ENCODE measurements at regions not wholly inside any gene's neighbourhood (a gene's known extent, or its start where the extent isn't known, plus 50 kb on each side); places are given as distances from the start of the nearest gene placed in this dataset.
"Not testable (repeated sequence)": the region's sequence is repeated elsewhere in the genome, so short reads cannot be mapped to it uniquely, and the experiment has no call there.

DNA sequence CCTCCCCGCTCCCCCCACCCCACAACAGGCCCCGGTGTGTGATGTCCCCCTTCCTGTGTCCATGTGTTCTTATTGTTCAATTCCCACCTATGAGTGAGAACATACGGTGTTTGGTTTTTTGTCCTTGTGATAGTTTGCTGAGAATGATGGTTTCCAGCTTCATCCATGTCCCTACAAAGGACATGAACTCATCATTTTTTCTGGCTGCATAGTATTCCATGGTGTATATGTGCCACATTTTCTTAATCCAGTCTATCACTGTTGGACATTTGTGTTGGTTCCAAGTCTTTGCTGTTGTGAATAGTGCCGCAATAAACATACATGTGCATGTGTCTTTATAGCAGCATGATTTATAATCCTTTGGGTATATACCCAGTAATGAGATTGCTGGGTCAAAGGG, 104.3 kb downstream of the MTPN start:
- not testable (repeated sequence) for H3K4me1 Mint-ChIP-seq; H3K27me3 Mint-ChIP-seq (ENCODE audit: low read depth, poor library complexity); H3K4me3 Mint-ChIP-seq; H3K36me3 Mint-ChIP-seq (ENCODE audit: low read depth); H3K27ac Mint-ChIP-seq; DNase-seq
- peaks cover 21% of the 10 kb centered on the region for H3K9me3 Mint-ChIP-seq

DNA sequence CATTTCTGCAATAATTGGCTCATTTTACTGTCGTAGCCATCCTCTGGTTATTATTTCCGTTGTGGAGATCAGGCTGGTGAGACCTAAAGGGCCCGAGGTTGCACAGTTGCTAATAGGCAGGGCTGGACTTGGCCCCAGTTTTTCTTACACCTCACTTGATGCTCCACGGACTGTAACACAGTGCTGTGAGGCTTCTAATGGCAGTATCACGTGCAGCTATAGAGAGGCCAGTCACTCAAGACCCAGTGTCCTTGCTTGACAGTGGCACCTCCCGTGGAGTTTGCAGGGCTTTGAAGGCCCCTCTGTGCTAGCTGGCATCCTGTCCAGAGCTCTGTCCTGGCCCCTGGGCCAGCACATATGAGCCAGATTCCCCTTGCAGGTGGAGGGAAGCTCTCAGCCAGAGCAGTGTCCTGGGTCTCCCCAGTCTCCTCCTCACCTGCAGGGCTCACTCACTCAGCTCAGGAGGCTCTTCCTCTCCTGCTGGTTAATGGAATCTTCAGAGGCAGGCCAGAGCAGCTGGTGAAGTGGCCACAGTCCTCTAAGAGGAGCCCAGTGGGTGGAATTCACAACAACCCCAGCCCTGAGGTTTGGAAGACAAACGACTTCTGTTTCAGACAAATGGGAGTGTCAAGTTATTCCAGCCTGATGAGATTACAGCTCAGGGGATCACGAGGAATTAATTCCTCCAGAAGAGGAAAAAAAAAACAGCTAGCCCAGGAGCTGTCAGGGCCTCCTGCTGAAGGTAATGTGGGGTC, 114.2 kb upstream of the FAM180A start:
- peaks cover 5% of the 10 kb centered on the region for H3K36me3 Mint-ChIP-seq (ENCODE audit: low read depth)
- H3K27me3 Mint-ChIP-seq (ENCODE audit: low read depth, poor library complexity): no peaks in the 10 kb centered on the region
- no peak overlapping the region for H3K4me3 Mint-ChIP-seq
- peaks cover 22% of the 10 kb centered on the region for H3K4me1 Mint-ChIP-seq
- TF ChIP-seq, protein P1, sequence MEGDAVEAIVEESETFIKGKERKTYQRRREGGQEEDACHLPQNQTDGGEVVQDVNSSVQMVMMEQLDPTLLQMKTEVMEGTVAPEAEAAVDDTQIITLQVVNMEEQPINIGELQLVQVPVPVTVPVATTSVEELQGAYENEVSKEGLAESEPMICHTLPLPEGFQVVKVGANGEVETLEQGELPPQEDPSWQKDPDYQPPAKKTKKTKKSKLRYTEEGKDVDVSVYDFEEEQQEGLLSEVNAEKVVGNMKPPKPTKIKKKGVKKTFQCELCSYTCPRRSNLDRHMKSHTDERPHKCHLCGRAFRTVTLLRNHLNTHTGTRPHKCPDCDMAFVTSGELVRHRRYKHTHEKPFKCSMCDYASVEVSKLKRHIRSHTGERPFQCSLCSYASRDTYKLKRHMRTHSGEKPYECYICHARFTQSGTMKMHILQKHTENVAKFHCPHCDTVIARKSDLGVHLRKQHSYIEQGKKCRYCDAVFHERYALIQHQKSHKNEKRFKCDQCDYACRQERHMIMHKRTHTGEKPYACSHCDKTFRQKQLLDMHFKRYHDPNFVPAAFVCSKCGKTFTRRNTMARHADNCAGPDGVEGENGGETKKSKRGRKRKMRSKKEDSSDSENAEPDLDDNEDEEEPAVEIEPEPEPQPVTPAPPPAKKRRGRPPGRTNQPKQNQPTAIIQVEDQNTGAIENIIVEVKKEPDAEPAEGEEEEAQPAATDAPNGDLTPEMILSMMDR (IDR thresholded peaks at IDR 0.05): no peak
- no peak for DNase-seq
- H3K27ac Mint-ChIP-seq: peak overlapping the region; percentile 45
- H3K9me3 Mint-ChIP-seq: peaks cover 35% of the 10 kb centered on the region

DNA sequence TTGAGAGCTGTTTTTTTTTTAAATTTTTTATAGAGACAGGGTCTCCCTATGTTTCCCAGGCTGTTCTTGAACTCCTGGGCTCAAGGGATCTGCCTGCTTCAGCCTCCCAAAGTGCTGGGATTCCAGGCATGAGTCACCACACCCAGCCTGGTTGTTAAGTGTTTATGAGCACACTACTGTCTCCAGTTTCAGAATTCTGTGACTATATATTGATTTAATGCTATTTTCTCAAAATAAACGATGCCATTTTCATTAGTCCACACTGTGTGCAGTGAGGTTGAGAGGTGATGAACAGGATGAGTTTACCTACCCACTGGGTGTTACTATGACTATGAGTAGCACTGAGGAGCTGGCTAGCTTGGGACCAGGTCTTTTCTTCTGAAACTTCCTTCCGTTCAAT, 110.9 kb upstream of the FAM180A start:
- peaks cover 5% of the 10 kb centered on the region for H3K36me3 Mint-ChIP-seq (ENCODE audit: low read depth)
- no peak overlapping the region for H3K27ac Mint-ChIP-seq
- H3K27me3 Mint-ChIP-seq (ENCODE audit: low read depth, poor library complexity): no peaks in the 10 kb centered on the region
- DNase-seq: no peak
- no peak overlapping the region for H3K4me3 Mint-ChIP-seq
- peaks cover 32% of the 10 kb centered on the region for H3K4me1 Mint-ChIP-seq
- TF ChIP-seq, protein P1 (IDR thresholded peaks at IDR 0.05): no peak
- H3K9me3 Mint-ChIP-seq: peaks cover 46% of the 10 kb centered on the region

DNA sequence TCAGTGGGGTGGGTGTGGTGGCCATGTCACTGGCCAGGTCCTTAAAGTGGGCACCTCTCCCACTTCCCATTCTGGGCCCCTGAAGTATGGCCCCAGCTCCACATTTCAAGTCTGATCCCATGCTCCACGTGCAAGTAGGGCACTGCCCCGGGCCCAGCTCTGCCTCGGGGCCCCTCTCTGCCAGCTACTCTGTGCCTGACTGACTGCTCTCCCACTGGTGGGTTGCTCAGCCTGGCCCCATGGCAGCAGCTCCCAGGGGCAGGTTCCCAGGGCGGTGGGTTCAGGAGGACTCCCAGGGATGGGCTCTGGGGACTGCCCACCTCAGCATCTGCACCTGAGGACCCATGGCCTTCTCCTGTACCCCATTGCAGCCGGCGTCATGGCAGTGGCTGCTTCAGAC, 110.2 kb upstream of the FAM180A start:
- Mint-ChIP-seq H3K27me3 (ENCODE audit: low read depth, poor library complexity) (no peaks in the 10 kb centered on the region), H3K4me1 (peaks cover 27% of the 10 kb centered on the region), H3K36me3 (ENCODE audit: low read depth) (peaks cover 5% of the 10 kb centered on the region), H3K9me3 (peaks cover 46% of the 10 kb centered on the region), H3K27ac (no peak overlapping the region), H3K4me3 (no peak overlapping the region)
- TF ChIP-seq, protein P1 (IDR thresholded peaks at IDR 0.05): no peak
- no peak for DNase-seq

DNA sequence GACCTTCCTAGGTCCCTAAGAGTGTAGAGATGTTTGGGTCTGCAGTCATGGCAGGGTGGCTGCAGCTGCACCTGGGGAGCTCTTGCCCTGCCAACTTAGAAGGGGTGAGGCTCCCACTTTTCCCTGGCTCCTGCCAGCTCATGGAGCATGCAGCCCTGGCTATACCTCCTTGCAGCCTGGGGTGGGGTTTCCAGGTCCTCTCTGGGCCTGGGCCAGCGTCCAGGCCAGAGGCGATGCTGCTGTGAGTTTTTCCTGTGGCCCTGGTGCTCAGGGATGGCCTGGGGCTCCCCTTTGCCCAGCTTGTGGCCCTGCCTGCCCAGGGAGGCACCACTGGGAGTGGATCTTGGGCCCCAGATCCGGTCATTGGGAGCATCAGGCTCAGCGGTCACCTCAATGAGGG, 109.8 kb upstream of the FAM180A start:
- TF ChIP-seq, protein P1 (IDR thresholded peaks at IDR 0.05): no peak
- Mint-ChIP-seq H3K27me3 (ENCODE audit: low read depth, poor library complexity) (no peaks in the 10 kb centered on the region), H3K36me3 (ENCODE audit: low read depth) (peaks cover 5% of the 10 kb centered on the region), H3K9me3 (peaks cover 48% of the 10 kb centered on the region), H3K27ac (no peak overlapping the region), H3K4me3 (no peak overlapping the region), H3K4me1 (peaks cover 27% of the 10 kb centered on the region)
- DNase-seq: no peak

DNA sequence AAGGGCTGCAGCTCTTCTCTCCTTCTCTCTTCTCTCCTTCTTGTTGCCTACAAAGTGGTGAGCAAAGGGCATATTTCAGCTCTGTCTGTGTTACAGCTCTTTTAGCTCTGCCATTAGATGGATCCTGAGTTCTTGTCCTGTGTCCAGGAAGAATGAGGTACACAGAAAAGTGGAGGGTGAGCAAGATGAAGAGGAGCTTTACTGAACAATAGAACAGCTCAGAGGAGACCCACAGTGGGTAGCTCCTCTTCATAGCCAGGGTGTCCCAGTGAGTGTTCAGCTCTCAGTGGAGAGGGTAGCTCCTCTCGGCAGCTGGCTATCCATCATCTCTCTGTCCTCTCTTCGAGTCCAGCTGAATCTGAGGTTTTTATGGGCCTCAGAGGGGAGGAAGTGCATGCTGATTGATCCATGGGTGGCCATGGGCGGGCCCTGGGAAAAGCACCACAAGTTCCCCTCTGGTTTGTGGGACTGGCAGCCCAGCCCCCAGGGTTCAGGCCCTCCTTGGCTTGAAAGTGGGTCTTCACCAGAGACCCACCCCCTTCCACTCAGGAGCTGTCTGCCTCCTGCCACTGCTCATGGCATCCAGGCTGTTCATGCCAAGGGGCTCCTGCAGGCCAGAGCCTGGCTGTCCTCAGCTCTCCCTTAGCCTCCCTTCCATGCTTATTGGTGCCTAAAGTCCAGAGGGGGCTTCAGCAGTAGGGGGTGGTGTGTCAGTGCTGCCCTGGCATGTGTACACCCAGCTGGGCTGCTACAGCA, 109.1 kb upstream of the FAM180A start:
- DNase-seq: no peak
- H3K9me3 Mint-ChIP-seq: peaks cover 53% of the 10 kb centered on the region
- H3K27ac Mint-ChIP-seq: no peak overlapping the region
- no peak overlapping the region for H3K4me3 Mint-ChIP-seq
- H3K27me3 Mint-ChIP-seq (ENCODE audit: low read depth, poor library complexity): no peaks in the 10 kb centered on the region
- H3K36me3 Mint-ChIP-seq (ENCODE audit: low read depth): peaks cover 5% of the 10 kb centered on the region
- TF ChIP-seq, protein P1 (IDR thresholded peaks at IDR 0.05): no peak
- peaks cover 26% of the 10 kb centered on the region for H3K4me1 Mint-ChIP-seq
